ENCODE measurements at regions not wholly inside any gene's neighbourhood (a gene's known extent, or its start where the extent isn't known, plus 50 kb on each side); places are given as distances from the start of the nearest gene placed in this dataset.
"Not testable (repeated sequence)": the region's sequence is repeated elsewhere in the genome, so short reads cannot be mapped to it uniquely, and the experiment has no call there.

DNA sequence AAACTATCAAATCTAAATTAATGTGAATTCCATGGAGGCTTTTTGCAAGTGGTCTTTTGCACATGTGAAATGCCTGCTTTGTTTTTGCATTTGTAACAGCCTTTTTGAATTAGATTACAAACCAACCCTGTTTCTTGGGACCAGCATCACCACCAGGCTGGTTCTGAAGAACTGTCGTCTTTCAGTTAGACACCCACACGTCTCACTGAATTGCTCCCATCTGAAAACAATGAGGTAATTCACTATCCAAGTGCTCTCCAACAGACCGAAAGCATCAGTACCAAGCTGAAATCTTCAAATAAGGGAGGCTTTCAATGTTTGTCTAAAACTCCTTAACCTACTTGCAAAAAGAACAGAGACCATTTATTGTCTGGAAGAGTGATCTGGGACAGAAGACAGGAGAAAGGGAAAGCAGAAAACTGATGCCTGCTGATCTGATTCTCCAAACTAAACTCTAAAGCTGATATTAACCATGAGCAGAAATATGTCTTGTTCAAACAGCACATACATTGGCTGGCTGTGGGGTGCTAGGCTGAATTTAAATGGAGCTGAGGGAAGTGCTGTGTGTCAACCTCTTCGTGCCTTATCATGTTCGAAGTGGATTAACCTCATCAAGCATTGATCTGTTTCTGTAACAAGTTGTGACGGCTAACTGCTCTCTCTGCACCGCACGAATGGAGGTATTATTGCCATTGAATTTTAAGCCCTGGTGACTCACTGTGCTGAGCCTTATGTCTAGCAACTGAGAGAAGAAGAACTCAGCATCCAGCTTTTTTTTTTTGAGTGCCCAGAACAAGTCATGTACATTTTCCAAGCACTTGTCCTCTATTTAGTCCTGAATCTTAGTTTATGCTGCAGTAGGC is 213.7 kb upstream of the P2RY1 start:
- DNase-seq (ENCODE audit: extremely low read depth in 1 of 2, low read depth in 1 of 2): no peak

- DNase-seq (ENCODE audit: extremely low read depth in 1 of 2, low read depth in 1 of 2): no peak
These were observed 212.7 kb upstream of the P2RY1 start for GRCh38 chr3:152621967-152622810.

DNA sequence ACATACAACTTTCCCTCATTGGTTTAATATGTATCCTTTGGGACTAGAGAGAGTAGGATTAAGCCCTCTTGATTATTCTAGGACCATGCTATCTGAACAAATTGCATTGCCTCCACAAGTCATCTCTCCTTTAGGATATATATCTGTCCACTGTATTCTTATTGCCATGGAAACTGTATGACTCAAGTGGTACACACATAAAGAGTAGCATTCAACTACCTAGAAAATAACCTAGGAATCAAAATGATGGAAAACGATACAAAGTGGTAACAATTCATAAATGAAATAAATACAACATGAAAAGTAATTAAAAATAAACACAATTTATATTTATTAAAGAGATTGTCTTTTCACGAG is 212.1 kb upstream of the P2RY1 start:
- no peak for DNase-seq (ENCODE audit: extremely low read depth in 1 of 2, low read depth in 1 of 2)

DNA sequence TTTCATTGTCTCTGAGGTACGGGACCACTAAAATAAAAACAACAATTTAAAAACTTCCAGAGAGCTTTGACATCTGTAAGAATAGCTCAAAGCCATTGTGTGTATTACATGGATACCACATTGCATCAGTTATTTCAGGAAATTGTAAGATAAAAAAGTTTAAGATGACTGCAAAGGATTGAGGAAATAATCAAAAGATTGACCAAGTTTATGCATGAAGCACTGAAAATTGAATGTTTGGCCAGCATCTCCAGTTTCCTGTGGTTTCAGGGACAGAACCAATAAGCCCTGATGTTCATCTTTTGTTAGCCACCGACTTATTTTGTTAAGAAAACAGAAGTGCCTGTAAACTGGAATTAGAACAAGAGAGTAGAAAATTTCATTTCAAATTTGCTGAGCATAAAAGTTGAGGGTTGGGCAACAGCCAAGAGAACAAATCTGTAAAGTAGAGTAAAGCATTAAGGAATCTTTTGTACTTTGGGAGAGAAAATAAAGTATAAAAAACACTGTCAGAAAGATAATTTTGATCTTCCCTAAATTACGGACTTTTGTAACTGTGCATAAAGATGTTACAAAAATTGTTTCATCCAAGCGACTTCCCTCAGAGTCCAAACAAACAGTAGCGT is 211.5 kb upstream of the P2RY1 start:
- no peak for DNase-seq (ENCODE audit: extremely low read depth in 1 of 2, low read depth in 1 of 2)

DNA sequence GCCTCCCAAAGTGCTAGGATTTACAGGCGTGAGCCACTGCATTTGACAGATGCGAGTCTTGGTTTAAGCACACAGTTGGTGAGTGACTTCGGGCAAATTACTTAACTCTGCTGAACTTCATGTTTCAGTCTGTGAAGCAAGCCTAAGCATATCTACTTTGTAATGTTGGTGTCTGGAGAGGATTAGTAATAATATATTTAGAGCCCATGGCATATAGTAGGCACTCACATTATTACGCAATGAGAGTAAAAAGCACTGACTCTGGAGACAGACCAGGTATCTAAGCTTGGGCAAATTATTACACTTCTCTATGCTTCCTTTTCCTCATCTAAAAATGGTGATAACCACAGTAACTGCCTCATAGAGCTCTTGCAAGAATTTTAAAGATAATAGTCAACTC is 208.7 kb upstream of the P2RY1 start:
- no peak for DNase-seq (ENCODE audit: extremely low read depth in 1 of 2, low read depth in 1 of 2)

DNA sequence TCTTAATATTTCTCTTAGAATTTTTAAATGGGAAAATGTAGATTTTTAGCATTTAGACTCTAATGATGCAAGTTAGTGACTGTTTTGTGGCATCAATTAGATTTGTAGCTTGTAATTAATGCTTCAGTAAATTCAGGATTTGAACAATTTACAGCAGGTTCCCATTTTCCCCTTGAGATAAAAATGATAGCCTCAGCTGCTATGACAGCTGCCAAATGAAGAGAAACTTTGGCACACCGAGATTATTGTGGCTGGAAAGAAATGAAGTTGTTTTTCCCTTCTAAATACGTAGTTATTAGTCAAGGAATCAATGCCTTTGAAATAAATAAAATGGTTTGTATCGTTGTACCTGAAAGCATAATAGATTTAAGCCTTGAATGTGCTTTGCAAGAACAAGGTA is 206.4 kb upstream of the P2RY1 start:
- no peak for DNase-seq (ENCODE audit: extremely low read depth in 1 of 2, low read depth in 1 of 2)

DNA sequence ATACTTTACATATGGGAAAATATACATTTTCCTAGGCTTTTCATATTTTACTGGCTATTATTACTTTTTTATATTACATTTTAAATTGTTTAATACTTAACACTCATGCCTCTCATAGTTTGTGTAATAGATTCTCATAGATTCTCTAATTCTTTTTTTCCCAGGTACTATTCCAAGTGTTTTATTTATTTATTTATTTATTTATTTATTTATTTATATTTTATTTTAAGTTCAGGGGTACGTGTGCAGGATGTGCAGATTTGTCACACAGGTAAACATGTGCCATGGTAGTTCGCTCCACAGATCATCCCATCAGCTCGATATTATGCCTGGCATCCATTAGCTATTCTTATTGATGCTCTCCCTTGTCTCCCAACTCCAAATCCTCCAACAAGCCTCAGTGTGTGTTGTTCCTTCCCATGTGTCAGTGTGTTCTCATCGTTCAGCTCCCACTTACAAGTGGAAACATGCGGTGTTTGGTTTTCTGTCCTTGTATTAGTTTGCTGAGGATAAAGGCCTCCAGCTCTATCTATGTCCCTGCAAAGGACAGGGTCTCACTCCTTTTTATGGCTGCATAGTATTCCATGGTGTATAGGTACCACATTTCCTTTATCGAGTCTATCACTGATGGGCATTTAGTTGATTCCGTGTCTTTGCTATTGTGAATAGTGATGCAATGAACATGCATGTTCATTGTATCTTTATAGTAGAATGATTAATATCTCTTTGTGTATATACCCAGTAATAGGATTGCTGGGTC is 205.4 kb upstream of the P2RY1 start:
- no peak for DNase-seq (ENCODE audit: extremely low read depth in 1 of 2, low read depth in 1 of 2)

DNA sequence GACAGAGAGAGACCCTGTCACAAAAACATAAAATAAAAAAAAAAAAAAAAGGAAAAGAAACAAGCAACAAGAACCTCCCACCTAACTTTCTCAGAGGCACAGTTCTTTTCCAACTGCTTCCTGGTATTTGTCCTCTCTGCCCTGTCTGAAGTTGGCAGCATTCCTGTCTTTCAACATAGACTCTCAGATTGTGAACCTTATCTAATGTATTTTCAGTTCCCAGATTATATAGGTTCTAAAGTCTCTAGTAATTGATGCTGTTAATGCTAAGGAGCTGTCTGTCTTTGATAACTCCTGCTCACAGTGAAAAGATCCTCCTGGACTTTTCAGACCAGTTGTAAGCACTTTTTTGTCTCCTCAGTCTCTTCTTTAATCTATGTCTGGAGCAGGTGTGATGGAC is 199.5 kb upstream of the P2RY1 start:
- DNase-seq (ENCODE audit: extremely low read depth in 1 of 2, low read depth in 1 of 2): no peak

DNA sequence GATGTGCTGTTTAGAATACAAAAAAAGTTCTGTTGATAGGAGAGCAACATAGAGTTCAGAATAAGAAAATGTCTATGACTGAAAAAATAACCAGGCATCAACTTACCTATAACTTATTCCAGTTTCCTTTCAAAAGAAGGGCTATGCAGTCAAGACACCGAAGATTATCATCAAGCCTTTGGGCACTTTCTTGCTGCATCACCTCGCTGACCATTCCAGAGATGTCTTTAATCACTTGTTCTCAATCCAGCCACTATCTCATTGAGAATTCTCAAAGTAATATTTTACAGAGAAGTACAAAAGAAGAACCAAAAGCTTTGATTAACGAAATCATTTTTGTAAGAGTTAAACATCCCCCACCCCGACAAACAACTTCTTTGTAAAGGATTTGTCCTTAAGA is 198.3 kb upstream of the P2RY1 start:
- DNase-seq (ENCODE audit: extremely low read depth in 1 of 2, low read depth in 1 of 2): no peak

DNA sequence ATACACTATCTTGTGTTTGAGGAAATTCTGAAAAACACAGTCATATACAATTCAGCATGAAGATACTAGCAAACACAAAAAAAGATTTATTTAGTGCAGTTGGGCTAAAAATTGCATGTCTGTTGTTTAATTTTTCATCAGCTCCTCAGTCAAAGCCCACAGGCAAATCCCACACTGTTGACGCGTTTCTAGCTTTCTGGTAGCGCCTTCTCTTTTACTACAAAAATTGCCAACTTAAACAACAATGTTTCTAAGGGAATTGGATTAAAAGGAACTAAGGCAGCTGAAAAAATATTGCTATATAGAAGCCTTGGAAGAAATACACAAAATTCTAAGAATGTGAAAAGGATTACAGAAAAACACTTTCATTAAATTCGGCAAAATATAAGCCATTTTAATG is 196.7 kb upstream of the P2RY1 start:
- no peak for DNase-seq (ENCODE audit: extremely low read depth in 1 of 2, low read depth in 1 of 2)

GRCh38 chr3:152638707-152639450 is 196.1 kb upstream of the P2RY1 start:
- DNase-seq (ENCODE audit: extremely low read depth in 1 of 2, low read depth in 1 of 2): no peak

DNA sequence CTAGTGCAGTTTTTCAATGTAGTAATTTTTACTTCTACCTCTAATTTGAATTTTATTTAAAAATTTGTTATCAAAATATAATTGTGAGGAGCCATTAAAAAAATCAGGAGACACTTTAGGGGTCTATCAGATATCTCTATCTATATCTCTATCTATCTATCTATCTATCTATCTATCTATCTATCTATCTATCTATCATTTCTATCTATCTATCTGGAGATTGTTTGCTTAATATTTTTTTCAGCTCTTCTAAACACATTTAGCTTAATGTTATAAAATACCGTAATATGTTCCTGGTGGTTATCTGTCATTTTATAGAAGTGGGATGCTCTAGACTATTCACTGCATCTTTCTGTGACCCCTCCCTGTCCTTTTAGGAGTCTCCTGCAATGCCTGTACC is 193.7 kb upstream of the P2RY1 start:
- no peak for DNase-seq (ENCODE audit: extremely low read depth in 1 of 2, low read depth in 1 of 2)

DNA sequence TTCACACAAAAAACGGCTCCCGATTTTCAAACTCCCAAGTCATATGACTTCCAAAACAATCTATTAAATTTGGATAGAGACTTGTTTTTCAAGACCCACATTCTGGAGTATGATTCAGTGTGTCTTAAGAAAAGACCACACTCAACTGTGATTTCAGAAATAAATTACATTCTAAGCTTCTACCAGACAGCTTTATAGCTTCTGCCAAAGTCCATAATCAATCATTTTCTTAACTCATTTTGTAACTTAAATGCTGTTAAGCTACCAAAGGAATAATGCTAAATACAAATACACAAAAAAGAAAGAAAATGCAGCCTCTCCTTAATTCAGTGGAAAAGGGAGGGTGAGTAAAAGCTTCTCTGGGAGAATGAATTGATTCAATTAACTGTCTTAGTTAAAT is 192.3 kb upstream of the P2RY1 start:
- DNase-seq (ENCODE audit: extremely low read depth in 1 of 2, low read depth in 1 of 2): no peak

DNA sequence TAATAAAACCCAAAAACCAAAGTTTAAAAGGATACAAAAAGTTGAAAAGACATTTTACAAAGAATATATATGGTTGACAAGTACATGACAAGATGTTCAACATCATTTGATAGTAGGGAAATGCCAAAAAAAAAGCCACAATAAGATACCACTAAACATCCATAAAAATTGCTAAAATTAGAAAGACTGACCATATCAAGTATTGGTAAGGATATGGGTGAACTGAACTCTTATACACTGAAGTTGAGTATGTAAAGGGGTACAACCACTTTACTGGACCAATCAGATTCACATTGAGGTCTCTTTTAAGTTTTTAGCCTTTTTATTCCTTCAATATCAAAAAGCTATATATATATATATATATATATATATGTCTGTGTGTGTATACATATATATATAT is 190.5 kb upstream of the P2RY1 start:
- DNase-seq (ENCODE audit: extremely low read depth in 1 of 2, low read depth in 1 of 2): no peak

- DNase-seq (ENCODE audit: extremely low read depth in 1 of 2, low read depth in 1 of 2): no peak
These were observed 188.9 kb upstream of the P2RY1 start for GRCh38 chr3:152646004-152646403.

DNA sequence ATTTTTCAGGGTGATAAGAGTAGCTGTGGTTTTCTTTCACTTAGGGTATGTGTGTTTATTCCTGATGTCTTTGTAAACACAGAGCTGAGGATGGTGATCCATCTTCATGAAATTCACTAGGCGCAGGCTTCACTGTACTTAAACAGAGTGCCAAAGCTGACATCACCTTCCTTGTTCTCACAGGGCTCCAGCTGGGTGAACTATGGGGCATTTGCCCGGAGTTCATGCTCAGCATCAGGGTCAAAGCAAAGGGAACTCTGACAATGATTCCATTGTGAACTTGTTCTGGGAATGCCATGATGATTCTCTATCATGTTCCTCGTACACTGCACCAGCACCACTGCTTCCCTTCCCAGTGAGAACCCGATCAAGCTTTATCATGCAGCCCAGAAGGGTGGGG is 184.8 kb upstream of the P2RY1 start:
- no peak for DNase-seq (ENCODE audit: extremely low read depth in 1 of 2, low read depth in 1 of 2)

DNA sequence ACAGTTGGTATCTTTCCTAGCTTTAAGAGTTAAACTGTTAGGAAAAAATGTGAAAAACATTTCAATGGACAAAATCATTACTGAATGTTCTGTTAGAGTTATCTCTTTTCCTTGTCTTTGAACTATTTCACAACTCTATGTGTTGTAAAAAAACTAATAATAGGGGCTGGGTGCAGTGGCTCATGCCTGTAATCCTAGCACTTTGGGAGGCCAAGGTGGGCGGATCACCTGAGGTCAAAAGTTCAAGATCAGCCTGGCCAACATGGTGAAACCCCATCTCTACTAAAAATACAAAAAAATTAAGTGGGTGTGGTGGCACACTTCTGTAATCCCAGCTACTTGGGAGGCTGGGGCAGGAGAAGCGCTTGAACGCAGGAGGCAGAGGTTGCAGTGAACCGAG is 184.0 kb upstream of the P2RY1 start:
- not testable (repeated sequence) for DNase-seq (ENCODE audit: extremely low read depth in 1 of 2, low read depth in 1 of 2)

- no peak for DNase-seq (ENCODE audit: extremely low read depth in 1 of 2, low read depth in 1 of 2)
These were observed 178.5 kb upstream of the P2RY1 start for GRCh38 chr3:152656214-152656971.

GRCh38 chr3:152656972-152657355 is 178.0 kb upstream of the P2RY1 start:
- DNase-seq (ENCODE audit: extremely low read depth in 1 of 2, low read depth in 1 of 2): no peak

Data from activated CD8-positive, alpha-beta memory T cell treated with anti-CD3 and anti-CD28 coated beads for 1 hour (primary cell).